Kidney (tissue), 13 donors: ENCODE measurements at regions not wholly inside any gene's neighbourhood (a gene's known extent, or its start where the extent isn't known, plus 50 kb on each side); places are given as distances from the start of the nearest gene placed in this dataset.

ENCODE experiments used
- DNase-seq, 5 donors: peaks; one replicate each; pipeline ENCODE4 v3.0.0-alpha.2; 2013 to 2020
- FAIRE-seq: peaks from 2 replicates; lab custom pipeline; 2012; peaks lifted over from hg19 to GRCh38; lab: Jason Lieb, UNC
- H3K27ac ChIP-seq, 2 donors: one replicate each; pipeline ENCODE4 v1.7.0; 2013; ENCODE audit warnings: low read depth in 2 of 2, low read length in 2 of 2, inconsistent platforms in 1 of 2
- H3K27me3 ChIP-seq: one replicate; pipeline ENCODE4 v1.7.1; 2013; ENCODE audit warnings: low read length, inconsistent platforms; ENCODE audit not compliant: control insufficient read depth, insufficient read depth
- H3K36me3 ChIP-seq, 3 donors: one replicate each; pipeline versions ENCODE4 v1.7.0 to v1.7.1; 2013; ENCODE audit warnings: low read length in 3 of 3, control low read depth in 1 of 3, inconsistent platforms in 1 of 3; ENCODE audit not compliant: insufficient read depth in 3 of 3, control insufficient read depth in 2 of 3
- H3K4me1 ChIP-seq, 3 donors: one replicate each; pipeline versions ENCODE4 v1.7.0 to v1.7.1; 2013; ENCODE audit warnings: low read length in 3 of 3, inconsistent platforms in 1 of 3, low read depth in 1 of 3; ENCODE audit not compliant: control insufficient read depth in 2 of 3, insufficient read depth in 2 of 3
- H3K4me3 ChIP-seq, 3 donors: one replicate each; pipeline versions ENCODE4 v1.7.0 to v1.8.1; 2013; ENCODE audit warnings: low read length in 3 of 3, control low read depth in 1 of 3, inconsistent platforms in 1 of 3
- H3K9ac ChIP-seq, 3 donors: one replicate each; pipeline versions ENCODE4 v1.7.0 to v1.7.1; 2013; ENCODE audit warnings: low read length in 3 of 3, control low read depth in 1 of 3, inconsistent platforms in 1 of 3
- H3K9me3 ChIP-seq, 3 donors: one replicate each; pipeline versions ENCODE4 v1.7.0 to v1.7.1; 2013; ENCODE audit warnings: low read length in 3 of 3, control low read depth in 1 of 3, inconsistent platforms in 1 of 3; ENCODE audit not compliant: control insufficient read depth in 2 of 3, insufficient read depth in 1 of 3
- intact Hi-C: fragments of 100-400 bp; cut with DNase I; formaldehyde crosslinking; loops from one replicate; pipeline ENCODE4 v1.11.1; 2022
- TF ChIP-seq, protein P1 (sequence below): IDR thresholded peaks from 3 replicates; pipeline ENCODE4 v1.5.1; 2012; ENCODE audit warnings: mild to moderate bottlenecking, moderate library complexity, borderline replicate concordance; ENCODE audit not compliant: insufficient read depth; ENCODE audit errors: extremely low read depth
- donor health status: control.
- donor health status: control.
- donor health status: control.
- donor health status: control.
- donor health status: control.
- donor health status: DM: yes; HTN: yes; CAD: no.
- donor health status: Normal renal cell carcinoma (clear cell type).

DNA sequence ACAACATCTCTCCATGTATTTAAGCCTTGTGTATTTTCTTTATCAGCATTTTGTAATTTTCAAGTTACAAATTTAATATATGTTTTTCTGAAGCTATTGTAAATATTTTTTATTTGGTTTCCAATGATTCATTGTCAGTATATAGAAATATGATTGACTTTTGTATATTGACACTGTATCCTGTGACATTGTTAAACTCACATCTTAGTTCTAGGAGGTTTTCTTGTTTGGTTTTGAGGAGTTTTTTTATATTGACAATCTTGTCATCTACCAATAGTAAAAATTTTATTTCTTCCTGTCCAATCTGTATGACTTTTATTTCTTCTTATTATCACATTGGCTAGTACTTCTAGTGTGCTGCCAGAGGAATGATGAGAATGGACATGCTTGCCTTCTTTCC, 393.7 kb downstream of the GPAM start:
- TF ChIP-seq, protein P1, sequence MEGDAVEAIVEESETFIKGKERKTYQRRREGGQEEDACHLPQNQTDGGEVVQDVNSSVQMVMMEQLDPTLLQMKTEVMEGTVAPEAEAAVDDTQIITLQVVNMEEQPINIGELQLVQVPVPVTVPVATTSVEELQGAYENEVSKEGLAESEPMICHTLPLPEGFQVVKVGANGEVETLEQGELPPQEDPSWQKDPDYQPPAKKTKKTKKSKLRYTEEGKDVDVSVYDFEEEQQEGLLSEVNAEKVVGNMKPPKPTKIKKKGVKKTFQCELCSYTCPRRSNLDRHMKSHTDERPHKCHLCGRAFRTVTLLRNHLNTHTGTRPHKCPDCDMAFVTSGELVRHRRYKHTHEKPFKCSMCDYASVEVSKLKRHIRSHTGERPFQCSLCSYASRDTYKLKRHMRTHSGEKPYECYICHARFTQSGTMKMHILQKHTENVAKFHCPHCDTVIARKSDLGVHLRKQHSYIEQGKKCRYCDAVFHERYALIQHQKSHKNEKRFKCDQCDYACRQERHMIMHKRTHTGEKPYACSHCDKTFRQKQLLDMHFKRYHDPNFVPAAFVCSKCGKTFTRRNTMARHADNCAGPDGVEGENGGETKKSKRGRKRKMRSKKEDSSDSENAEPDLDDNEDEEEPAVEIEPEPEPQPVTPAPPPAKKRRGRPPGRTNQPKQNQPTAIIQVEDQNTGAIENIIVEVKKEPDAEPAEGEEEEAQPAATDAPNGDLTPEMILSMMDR: no peak
- FAIRE-seq (no peak), DNase-seq (no peak)
- Histone ChIP-seq H3K4me3 (no peak overlapping the region), H3K27ac (no peak overlapping the region), H3K36me3 (no peaks in the 10 kb centered on the region), H3K4me1 (no peaks in the 10 kb centered on the region), H3K9me3 (peaks cover 0 to 2% (median 0%) of the 10 kb centered on the region in 3 donors), H3K27me3 (no peaks in the 10 kb centered on the region), H3K9ac (no peak overlapping the region)
- intact Hi-C loops: no loop called here

DNA sequence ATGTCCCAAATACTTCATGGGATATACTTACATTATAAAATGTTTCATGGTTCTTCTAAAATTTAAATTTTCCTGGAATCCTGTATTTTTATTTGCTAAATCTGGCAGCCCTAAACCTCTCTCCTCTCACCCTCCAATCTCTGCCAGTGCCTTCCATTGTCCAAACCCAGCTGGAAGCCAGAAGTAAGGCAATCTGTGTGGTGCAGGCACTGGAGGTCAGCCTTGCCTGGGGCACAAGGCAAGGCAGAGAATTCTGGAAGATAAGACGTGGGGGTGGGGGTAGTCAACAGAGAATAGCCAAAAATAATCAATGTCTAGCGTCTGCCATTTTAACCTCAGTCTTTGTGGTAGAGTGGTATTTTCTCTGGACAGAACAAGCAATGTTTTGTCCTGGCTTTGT, 381.7 kb downstream of the GPAM start:
- no peaks in the 10 kb centered on the region for H3K9me3 ChIP-seq
- no peaks in the 10 kb centered on the region for H3K4me1 ChIP-seq
- no peaks in the 10 kb centered on the region for H3K27me3 ChIP-seq
- FAIRE-seq (no peak), DNase-seq (no peak)
- TF ChIP-seq, protein P1: no peak
- no peak overlapping the region for H3K27ac ChIP-seq
- no peak overlapping the region for H3K4me3 ChIP-seq
- intact Hi-C loops: no loop called here
- no peak overlapping the region for H3K9ac ChIP-seq
- H3K36me3 ChIP-seq: no peaks in the 10 kb centered on the region

DNA sequence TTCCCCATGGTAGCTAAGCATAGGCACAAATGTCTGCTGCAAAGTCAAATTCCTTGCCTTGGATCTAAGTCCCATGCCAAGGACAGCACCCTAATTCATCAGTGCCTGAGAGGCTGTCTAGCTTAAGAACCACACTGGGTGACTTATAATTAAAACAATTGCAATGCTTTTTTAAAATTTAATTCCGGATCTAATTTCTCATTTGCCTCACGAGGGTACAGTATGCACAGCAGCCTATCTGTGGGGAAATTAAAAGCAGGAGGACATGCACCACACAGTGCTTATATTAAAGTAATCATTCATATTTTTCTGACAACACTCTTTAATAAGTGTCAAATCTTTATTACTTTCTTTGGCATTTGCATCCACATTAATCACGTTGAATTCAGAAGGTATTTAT, 378.8 kb downstream of the GPAM start:
- Histone ChIP-seq H3K4me3 (no peak overlapping the region), H3K27ac (no peak overlapping the region), H3K9ac (no peak overlapping the region), H3K27me3 (no peaks in the 10 kb centered on the region), H3K36me3 (no peaks in the 10 kb centered on the region), H3K4me1 (no peaks in the 10 kb centered on the region), H3K9me3 (no peaks in the 10 kb centered on the region)
- no peak for DNase-seq
- TF ChIP-seq, protein P1: no peak
- intact Hi-C loops: no loop called here
- FAIRE-seq: no peak

DNA sequence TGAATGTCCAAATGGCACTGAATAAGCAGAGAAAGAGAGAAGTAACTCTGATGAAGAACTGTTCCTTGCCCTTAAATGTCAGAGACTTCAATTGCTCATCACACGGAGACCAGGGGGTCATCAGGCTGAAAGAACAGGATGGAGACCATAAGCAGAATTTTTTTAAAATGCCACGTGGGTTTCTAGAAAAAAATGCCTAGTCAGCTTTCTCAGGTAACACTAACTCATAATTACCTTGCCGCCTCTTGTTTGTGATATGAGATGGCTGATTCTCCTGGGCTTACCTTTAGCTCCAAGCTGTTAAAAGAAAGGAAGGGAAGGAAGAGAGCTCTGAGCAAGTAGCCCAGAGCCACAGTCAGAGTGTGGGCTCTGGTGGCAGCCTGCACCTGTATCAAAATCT, 372.0 kb downstream of the GPAM start:
- Histone ChIP-seq H3K27me3 (no peaks in the 10 kb centered on the region), H3K4me1 (no peaks in the 10 kb centered on the region), H3K9me3 (no peaks in the 10 kb centered on the region), H3K9ac (no peak overlapping the region), H3K27ac (no peak overlapping the region), H3K36me3 (no peaks in the 10 kb centered on the region), H3K4me3 (no peak overlapping the region)
- intact Hi-C loops: no loop called here
- no peak for DNase-seq
- no peak for FAIRE-seq
- TF ChIP-seq, protein P1: no peak
